Putamen (tissue), 1 donor: ENCODE measurements at regions not wholly inside any gene's neighbourhood (a gene's known extent, or its start where the extent isn't known, plus 50 kb on each side); places are given as distances from the start of the nearest gene placed in this dataset.

Experiments
- DNase-seq: peaks from one replicate; pipeline ENCODE4 v3.0.0-alpha.2; 2016; ENCODE audit warnings: low spot score

GRCh38 chr4:178395798-178396197 lies 953.6 kb upstream of the AGA start:
- no peak for DNase-seq

GRCh38 chr4:178412455-178412854 lies 970.2 kb upstream of the AGA start:
- DNase-seq = no peak

- no peak for DNase-seq
Observed at GRCh38 chr4:178414042-178414441, 971.8 kb upstream of the AGA start.

GRCh38 chr4:178414881-178415446 lies 972.7 kb upstream of the AGA start:
- no peak for DNase-seq

GRCh38 chr4:178415925-178416324 lies 973.7 kb upstream of the AGA start:
- no peak for DNase-seq

- no peak for DNase-seq
Observed at GRCh38 chr4:178423366-178423765, 981.1 kb upstream of the AGA start.

- DNase-seq = no peak
Observed at GRCh38 chr4:178426871-178427270, 984.6 kb upstream of the AGA start.

GRCh38 chr4:178427663-178428062 lies 985.4 kb upstream of the AGA start:
- DNase-seq = no peak

GRCh38 chr4:178448372-178449035 lies 1006.3 kb upstream of the AGA start:
- DNase-seq = no peak

GRCh38 chr4:178450614-178451013 lies 1008.4 kb upstream of the AGA start:
- DNase-seq = no peak

GRCh38 chr4:178453057-178453456 lies 1010.8 kb upstream of the AGA start:
- DNase-seq = no peak

GRCh38 chr4:178457286-178457685 lies 1015.0 kb upstream of the AGA start:
- DNase-seq = no peak

GRCh38 chr4:178462710-178463109 lies 1020.5 kb upstream of the AGA start:
- no peak for DNase-seq

- no peak for DNase-seq
Observed at GRCh38 chr4:178463747-178464146, 1021.5 kb upstream of the AGA start.

GRCh38 chr4:178470996-178471784 lies 1029.0 kb upstream of the AGA start:
- no peak for DNase-seq

- DNase-seq = no peak
Observed at GRCh38 chr4:178471994-178472393, 1029.8 kb upstream of the AGA start.

- DNase-seq = no peak
Observed at GRCh38 chr4:178480105-178480504, 1037.9 kb upstream of the AGA start.

- no peak for DNase-seq
Observed at GRCh38 chr4:178480881-178481280, 1038.6 kb upstream of the AGA start.

GRCh38 chr4:178481564-178481963 lies 1039.3 kb upstream of the AGA start:
- DNase-seq = no peak

GRCh38 chr4:178523038-178523437 lies 1080.8 kb upstream of the AGA start:
- no peak for DNase-seq

GRCh38 chr4:178535939-178536579 lies 1093.8 kb upstream of the AGA start:
- DNase-seq = no peak

- DNase-seq = peak; percentile 34
Observed at GRCh38 chr4:178553201-178553600, 1111.0 kb upstream of the AGA start.

GRCh38 chr4:178554352-178554751 lies 1112.1 kb upstream of the AGA start:
- DNase-seq = no peak
